HG03095 (cell line): ENCODE measurements at regions not wholly inside any gene's neighbourhood (a gene's known extent, or its start where the extent isn't known, plus 50 kb on each side); places are given as distances from the start of the nearest gene placed in this dataset.

Experiments
- ATAC-seq: cut with Tn5 transposase; IDR thresholded peaks from one replicate; pipeline ENCODE4 v1.9.1; 2021; ENCODE audit warnings: moderate library complexity; ENCODE audit not compliant: unreplicated experiment

DNA sequence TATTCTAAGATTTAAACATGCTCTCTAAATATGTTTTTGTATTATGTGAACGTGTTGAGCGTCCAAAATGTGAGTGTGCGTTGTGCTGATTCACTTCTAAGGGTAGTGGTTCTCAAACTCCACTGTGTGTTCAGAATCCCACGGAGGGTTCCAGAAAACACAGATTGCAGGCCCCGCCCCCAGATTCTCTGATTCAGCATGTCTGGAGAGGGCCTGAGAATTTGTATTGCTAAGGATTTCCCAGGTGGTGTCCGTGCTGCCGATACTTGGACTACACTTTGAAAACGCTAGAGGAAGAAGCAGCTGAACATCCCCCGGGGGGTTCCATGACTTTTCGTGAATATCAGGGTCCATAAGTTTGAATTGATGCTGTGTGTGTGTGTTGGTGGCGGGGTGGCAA is 1043.2 kb upstream of the WWC1 start:
- no peak for ATAC-seq

DNA sequence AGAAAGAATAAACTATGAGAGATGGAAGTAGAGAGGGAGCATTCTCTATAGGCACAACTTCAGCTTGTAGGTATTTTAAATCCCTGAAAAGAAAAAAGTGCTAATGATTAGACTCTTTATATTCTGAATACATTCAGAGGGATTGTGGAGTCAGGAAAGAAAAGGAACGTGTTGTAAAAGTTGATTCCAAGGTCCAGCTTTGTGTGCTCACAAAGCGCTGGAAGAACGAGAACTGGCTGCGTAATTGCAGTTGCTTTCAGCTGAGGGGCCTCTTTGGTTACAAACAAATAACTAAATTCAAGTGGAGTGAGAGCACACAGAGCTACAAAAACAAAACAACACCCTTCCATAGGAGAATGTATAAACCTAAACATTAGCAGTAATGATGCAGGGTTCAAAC is 1040.4 kb upstream of the WWC1 start:
- no peak for ATAC-seq

GRCh38 chr5:167254132-167254531 is 1037.3 kb upstream of the WWC1 start:
- no peak for ATAC-seq

DNA sequence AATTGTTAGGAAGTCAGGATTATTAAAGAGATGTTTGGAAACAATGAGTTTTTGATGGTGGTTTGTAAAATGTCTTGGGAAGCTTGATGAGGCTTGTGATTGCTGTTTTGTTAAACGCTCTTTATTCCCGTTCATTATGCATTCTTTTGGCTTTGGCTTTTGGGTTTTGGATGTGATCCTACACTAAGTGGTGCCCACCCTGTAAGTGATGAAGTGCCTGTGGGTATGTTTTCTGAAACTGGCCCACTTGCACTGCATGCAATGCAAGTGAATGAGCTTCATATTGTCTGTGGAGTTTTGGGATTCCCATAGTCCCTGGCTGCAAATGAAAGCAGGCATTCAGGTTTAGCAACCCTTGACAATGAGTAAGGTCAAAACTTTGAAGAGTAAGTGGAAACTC is 1035.5 kb upstream of the WWC1 start:
- no peak for ATAC-seq

DNA sequence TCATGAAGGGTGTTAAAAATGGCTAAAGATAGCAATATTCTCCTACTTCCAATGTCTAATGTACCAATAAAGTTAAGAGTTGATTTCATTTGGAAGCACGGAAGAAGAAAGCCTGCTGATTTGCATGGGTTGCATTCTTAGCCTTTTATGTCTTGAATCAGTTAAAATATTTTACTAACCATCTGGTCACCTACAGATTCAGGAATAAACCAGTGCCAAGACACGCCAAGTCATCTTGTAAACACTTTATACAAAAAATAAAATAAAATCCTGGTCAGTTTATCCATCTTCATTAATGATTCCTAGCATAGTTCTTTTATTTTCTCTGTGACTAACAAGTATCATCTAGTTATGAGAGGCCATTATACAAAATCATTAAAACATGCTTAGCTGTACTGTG is 1031.6 kb upstream of the WWC1 start:
- no peak for ATAC-seq

DNA sequence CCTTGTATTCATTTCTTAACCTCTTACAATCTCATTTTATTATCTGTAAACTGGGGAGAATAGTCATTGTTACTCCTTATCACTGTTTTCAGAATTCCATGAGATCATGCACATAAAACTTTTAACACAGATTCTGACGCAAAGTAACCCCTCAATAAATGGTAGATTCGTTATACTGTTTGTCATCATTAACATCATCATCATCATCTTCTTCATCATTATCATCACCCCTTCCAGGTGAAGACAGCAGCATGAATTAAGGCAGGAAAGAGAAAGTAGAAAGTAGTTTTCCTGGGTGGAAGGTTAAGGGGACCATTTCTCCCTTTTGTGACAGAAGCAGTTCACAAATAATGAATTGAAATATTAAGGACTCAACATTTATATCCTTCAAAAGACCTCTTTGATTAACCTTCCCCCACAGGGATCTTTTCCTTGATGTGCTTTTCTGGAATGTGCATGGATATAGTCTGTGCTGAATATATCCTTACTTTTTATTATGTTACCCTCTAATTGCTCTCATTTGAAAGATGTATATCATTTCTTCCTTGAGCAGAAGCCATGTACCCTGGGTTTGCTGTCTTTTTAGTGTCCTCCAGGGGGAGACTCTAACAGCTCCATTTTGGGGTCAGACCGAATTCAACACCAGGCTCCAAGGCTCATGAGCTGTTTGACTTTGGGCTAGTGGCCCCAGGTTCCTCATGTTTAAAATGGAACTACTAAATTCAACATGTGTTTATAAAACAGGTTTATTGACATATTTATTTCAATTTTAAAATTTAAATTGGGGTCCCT is 1029.9 kb upstream of the WWC1 start:
- no peak for ATAC-seq

- no peak for ATAC-seq
Measured at GRCh38 chr5:167263185-167263584, 1028.3 kb upstream of the WWC1 start.

DNA sequence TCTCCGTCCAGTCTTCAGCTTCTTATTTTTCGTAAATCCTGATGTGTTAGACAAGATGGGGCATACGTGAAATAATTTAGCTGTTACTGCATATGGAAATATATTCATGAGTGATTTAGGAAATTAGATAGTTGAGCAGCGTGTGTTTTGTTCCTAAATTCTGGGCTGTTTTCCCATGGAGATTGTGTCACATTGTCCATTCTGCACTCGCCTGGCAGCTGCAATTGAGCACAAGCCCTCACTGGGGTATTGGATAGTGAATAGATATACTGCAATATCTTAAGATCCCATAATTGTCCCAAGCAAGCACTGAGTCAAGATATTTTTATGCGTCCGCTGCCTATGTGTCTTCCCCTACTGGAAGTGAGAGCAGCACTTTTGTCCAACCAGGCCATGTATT is 1027.1 kb upstream of the WWC1 start:
- no peak for ATAC-seq

GRCh38 chr5:167268337-167268736 is 1023.1 kb upstream of the WWC1 start:
- no peak for ATAC-seq

DNA sequence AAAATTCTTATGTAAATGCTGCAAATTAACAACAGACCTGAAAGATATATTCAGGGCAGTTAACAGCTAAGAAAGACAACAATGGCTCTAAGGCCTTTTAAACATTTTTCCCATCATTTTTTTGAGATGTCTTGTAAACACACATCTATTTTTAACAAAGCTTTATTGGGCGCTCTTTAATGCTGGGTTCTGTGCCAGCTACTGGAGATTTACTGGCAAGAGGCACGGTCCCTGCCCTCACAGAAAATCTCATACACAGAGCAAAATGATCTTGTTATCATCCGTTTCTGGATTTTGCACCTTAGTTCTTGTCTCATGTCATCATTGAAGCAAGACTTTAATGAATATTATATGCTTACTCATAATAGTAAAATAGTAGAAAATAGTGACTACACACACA is 1022.3 kb upstream of the WWC1 start:
- ATAC-seq, result no peak

DNA sequence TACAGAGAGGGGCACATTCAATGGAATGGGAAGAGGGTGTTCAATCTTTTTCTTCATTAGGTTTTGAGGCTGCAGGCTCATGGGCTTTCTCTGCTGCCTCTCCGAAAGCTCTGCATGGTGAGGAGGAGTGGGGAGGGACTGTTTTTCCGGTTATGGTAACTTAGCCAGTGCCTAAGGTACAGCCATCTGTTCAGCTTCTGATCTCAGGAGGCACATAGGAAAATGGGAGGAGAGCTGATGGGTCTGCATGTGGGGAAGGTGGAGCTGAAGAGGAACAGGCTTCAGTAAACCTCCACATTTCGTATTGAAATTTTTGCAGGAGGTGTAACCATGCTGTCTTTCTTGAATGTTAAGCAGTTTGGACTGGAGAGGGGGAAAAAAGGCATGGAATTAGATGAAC is 1020.4 kb upstream of the WWC1 start:
- ATAC-seq, result no peak

DNA sequence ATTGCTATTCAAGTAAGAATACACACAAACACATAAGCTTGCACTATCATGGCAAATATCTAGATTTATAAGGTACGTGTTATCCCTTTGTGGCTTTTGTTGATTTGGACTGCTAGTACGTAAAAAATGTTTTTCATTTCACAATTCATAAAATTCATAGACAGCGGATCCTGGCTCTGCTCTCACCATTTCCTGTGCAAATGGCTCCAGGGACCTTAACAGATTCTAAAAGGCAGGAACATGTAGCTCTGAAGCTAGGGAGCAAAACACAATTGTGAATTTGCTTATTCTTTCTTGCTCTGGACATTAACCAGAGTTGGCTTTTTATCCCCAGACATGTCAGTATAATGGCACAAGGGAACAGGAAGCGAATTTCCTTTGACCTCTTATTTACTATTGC is 1019.9 kb upstream of the WWC1 start:
- no peak for ATAC-seq

GRCh38 chr5:167280111-167280510 is 1011.3 kb upstream of the WWC1 start:
- ATAC-seq, result no peak

- no peak for ATAC-seq
Measured at GRCh38 chr5:167281925-167282324, 1009.5 kb upstream of the WWC1 start.

DNA sequence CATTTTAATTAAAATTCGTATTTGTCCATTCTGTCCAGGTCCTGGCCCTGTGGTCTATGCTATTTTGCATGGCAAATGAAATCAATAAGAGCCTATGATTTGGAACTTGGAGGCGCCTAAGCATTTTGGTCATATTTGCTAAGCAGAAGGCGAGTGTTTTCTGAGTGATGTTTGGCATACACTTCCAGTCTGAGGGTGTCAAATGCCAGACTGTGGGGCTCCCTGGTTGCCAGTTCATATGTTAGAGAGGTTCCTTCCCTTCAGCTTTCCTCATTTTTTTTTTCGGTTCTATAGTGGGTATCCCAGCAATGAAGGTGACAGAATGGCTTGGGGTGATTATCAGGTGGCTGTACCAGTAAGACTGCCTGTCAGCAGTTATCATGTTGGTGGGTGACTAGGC is 1007.8 kb upstream of the WWC1 start:
- ATAC-seq, result no peak

DNA sequence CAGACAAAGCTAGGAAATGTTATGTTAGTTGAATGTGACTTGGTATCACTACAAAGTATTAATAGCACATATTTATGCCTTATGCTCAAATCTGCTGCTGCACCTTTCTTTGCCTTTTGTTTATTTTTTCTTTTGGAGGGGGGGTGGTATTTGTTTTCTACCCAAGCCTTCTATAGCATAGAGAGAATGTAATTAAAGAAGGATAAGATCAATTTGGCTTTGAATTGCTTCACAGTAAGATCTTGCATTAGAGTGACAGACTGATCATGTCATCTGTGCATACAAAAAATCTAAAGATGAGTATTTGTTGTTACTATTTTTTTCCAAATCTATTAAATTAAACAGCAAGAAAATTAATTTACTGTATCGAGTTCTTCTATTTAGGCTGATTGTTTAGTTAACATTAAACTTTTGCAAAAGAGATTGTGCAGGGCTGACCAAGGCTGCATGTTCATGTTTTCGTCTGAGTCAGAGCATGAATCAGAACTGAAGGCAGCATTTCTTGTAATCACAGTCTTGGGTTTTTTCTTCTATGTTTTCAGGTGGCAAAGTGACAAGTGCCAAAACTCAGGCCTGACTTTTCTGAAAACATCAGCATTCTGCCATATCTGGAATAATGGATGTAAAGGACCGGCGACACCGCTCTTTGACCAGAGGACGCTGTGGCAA is 1007.1 kb upstream of the WWC1 start:
- no peak for ATAC-seq

DNA sequence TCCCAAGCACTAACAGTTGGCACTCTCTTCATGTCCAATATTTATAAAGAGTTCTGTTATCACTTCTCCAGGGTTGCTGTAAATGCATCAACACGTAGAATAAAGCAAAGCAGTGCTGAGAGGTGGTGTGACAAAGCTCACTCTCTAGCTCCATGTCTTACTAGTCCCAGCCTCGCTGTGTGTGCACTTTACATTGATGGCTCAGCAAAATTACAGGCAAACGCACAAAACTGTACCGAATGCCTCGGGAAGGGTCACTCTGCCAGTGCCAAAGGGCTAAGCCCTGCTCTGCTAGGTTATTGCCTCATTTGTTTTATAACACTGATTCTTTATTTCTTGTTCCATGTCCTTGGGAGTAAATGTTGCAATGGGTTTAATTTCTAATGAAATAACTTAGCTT is 1005.9 kb upstream of the WWC1 start:
- ATAC-seq, result no peak

- no peak for ATAC-seq
Measured at GRCh38 chr5:167286891-167287290, 1004.6 kb upstream of the WWC1 start.

- no peak for ATAC-seq
Measured at GRCh38 chr5:167290478-167290877, 1001.0 kb upstream of the WWC1 start.

DNA sequence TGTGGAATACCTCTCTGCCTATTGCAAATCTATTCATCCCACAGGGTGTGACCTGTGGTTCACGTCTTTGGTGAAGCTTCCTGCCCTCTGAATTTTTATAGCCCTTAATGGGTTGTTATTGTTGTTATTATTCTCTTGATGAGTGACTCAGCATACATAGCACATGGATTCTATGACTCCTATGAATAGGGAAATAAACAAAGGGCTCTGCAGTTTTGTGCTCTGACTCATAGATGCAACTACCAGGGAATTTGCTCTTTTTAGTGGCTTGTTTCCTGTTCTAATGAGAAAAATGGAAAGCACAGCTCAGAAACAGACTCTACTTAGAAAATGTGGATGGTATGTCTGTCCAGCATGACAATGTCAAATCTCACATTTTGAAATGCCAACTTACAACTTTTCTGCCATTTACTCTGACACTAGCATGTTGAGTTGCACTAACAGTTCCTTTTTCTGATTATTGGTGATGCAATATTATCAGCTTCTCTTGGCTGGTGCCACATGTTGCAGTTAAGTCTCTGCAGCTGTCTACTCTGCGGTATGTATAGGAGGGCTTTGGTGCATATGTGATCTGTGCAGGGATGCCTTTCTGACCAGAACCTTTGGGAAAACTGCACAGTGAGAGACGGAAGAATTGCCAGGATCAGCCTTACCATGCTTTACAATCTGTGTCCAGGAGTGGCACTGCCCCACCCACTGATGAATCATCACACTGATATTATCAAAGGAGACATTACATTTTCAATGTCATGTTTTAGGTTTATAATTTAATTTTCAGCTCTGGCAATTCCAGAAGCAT is 996.4 kb upstream of the WWC1 start:
- no peak for ATAC-seq

DNA sequence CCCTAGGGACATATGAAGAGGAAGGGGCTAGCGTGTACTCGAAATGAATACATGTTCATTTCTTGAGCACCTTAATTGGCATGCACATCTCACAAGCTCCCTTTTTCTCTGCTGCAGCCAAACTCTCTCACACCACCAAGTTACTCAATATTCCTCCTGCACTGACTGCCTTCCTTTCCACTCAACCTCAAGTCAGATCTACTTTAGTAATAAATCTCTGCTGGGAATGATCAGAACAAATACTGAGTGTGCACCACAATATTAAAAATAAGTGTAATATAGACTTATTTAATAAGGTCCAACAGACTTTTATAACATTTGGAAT is 995.8 kb upstream of the WWC1 start:
- ATAC-seq, result no peak

DNA sequence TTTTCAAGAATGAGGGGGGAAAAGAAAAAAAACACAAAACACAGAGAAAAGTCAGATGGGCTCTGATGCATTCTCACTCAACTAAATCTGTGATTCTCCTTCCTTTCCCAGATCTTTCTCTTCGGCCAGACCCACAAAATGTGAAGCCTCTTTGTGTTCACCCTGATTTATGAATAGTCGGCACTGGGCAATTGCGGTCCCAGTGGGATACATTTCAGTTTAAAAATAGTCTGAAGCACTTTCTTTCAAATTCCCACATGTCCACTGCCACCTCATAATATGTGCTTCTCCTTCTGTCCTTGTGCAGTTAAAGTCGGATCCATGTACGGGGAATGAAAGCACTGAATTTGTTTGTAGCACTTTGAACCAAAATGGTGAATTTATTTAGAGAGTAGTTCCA is 995.4 kb upstream of the WWC1 start:
- no peak for ATAC-seq
